K562 (cell line): ENCODE measurements at regions not wholly inside any gene's neighbourhood (a gene's known extent, or its start where the extent isn't known, plus 50 kb on each side); places are given as distances from the start of the nearest gene placed in this dataset.

Experiments
- ATAC-seq: fragments of 200-7000 bp; cut with Tn5 transposase; 3 replicates; pipeline ENCODE4 v1.9.1; 2020; ENCODE audit warnings: moderate library complexity
- BruUV-seq: library from RNA; stranded (reverse); fragments of 400-500 nt; replicated peaks from 2 replicates; lab custom pipeline; 2021; lab: Mats Ljungman, UMichigan
- CTCF ChIA-PET: fragments of 300-600 bp; formaldehyde crosslinking; extraction: SDS; loops from one replicate; lab custom pipeline; 2021; ENCODE audit warnings: low intra/inter-chr PET ratio; lab: Yijun Ruan, JAX
- POLR2A ChIA-PET: fragments of 300-600, 350-650 bp; sonication (Branson Sonifier 250); formaldehyde crosslinking; extraction: SDS; loops from one replicate; lab custom pipeline; 2021; ENCODE audit warnings: antibody characterized with exemption, inconsistent platforms; lab: Yijun Ruan, JAX
- DNase-seq, 4 experiments: peaks; one replicate each; pipeline versions ENCODE4 v3.0.0 to v3.0.0-alpha.2; 2011 to 2018; ENCODE audit warnings: low spot score in 3 of 4, mixed read lengths in 3 of 4; ENCODE audit errors: extremely low read depth in 1 of 4
- FAIRE-seq: peaks from 2 replicates; lab custom pipeline; 2011; peaks lifted over from hg19 to GRCh38; lab: Jason Lieb, UNC
- H2AFZ ChIP-seq: 2 replicates; pipeline ENCODE4 v1.6.0; 2011; ENCODE audit warnings: low read depth, low read length, control low read depth, inconsistent platforms
- H3K27ac ChIP-seq: fragments of 200-600 bp; 3 replicates; pipeline ENCODE4 v1.8.0; 2011; ENCODE audit warnings: low read depth, mild to moderate bottlenecking, control low read depth, inconsistent platforms, low read length, moderate library complexity, mixed read lengths; ENCODE audit errors: extremely low read depth
- H3K27me3 ChIP-seq, 2 experiments: fragments of 300-600 bp in 1 of 2; 2 replicates in 1 of 2; 3 replicates in 1 of 2; pipeline versions ENCODE4 v1.6.0 to v1.8.0; 2011; ENCODE audit warnings: inconsistent platforms in 2 of 2, low read length in 2 of 2, mild to moderate bottlenecking in 1 of 2, mixed read lengths in 1 of 2, moderate library complexity in 1 of 2; ENCODE audit not compliant: control insufficient read depth in 2 of 2, insufficient read depth in 2 of 2
- H3K36me3 ChIP-seq: fragments of 300-600 bp; 3 replicates; pipeline ENCODE4 v1.8.0; 2011; ENCODE audit warnings: mild to moderate bottlenecking, low read length, inconsistent platforms; ENCODE audit not compliant: control insufficient read depth, insufficient read depth
- H3K4me1 ChIP-seq, 2 experiments: fragments of 200-600 bp in 1 of 2; replicated peaks in 1 of 2; 2 replicates in 1 of 2; 3 replicates in 1 of 2; pipeline versions ENCODE4 v1.5.1 to v1.8.0; 2011; ENCODE audit warnings: inconsistent platforms in 2 of 2, low read length in 2 of 2, mild to moderate bottlenecking in 1 of 2, mixed read lengths in 1 of 2, moderate library complexity in 1 of 2; ENCODE audit not compliant: control insufficient read depth in 2 of 2, insufficient read depth in 2 of 2
- H3K4me2 ChIP-seq: 2 replicates; pipeline ENCODE4 v1.6.1; 2011; ENCODE audit warnings: low read length, control low read depth, inconsistent platforms, mixed read lengths; ENCODE audit not compliant: insufficient read depth
- H3K4me3 ChIP-seq: fragments of 200-600 bp; sonication (generic), shearing (Covaris generic); 2 replicates; pipeline ENCODE4 v1.5.1; 2016; ENCODE audit warnings: control low read depth, inconsistent platforms
- H3K79me2 ChIP-seq: fragments of 200-600 bp; 3 replicates; pipeline ENCODE4 v1.8.0; 2011; ENCODE audit warnings: low read length, inconsistent platforms; ENCODE audit not compliant: control insufficient read depth, insufficient read depth
- H3K9ac ChIP-seq, 2 experiments: 2 replicates each; pipeline versions ENCODE4 v1.6.0 to v1.6.1; 2011; ENCODE audit warnings: low read depth in 2 of 2, low read length in 2 of 2, control low read depth in 1 of 2, inconsistent platforms in 1 of 2, mild to moderate bottlenecking in 1 of 2, mixed read lengths in 1 of 2; ENCODE audit not compliant: insufficient read depth in 1 of 2
- H3K9me1 ChIP-seq: one replicate; pipeline ENCODE4 v1.6.0; 2011; ENCODE audit warnings: inconsistent platforms, mild to moderate bottlenecking, low read length, moderate library complexity; ENCODE audit not compliant: control insufficient read depth, insufficient read depth
- H3K9me3 ChIP-seq: replicated peaks from 2 replicates; pipeline ENCODE4 v1.5.1; 2011; ENCODE audit warnings: low read depth, low read length, inconsistent platforms; ENCODE audit not compliant: control insufficient read depth, insufficient read depth
- H4K20me1 ChIP-seq: replicated peaks from 2 replicates; pipeline ENCODE4 v1.6.1; 2011; ENCODE audit warnings: low read length, inconsistent platforms, mixed read lengths; ENCODE audit not compliant: control insufficient read depth, insufficient read depth
- BACH1 ChIP-seq: fragments of 200-800 bp; sonication (Bioruptor generic); IDR thresholded peaks from 2 replicates; pipeline ENCODE4 v1.6.1; 2016; ENCODE audit warnings: missing genetic modification characterization, missing compliant biosample characterization
- BCOR ChIP-seq: fragments of 450-650 bp; IDR thresholded peaks from 2 replicates; pipeline ENCODE4 v1.6.1; 2016
- CC2D1A ChIP-seq: fragments of 450-650 bp; IDR thresholded peaks from 2 replicates; pipeline ENCODE4 v1.6.1; 2017; ENCODE audit warnings: mild to moderate bottlenecking
- CCAR2 ChIP-seq: fragments of 200-400 bp; formaldehyde crosslinking; IDR thresholded peaks from 2 replicates; pipeline ENCODE4 v1.6.1; 2017; ENCODE audit warnings: mild to moderate bottlenecking, low read depth, low read length
- E4F1 ChIP-seq: fragments of 250-450 bp; sonication (Bioruptor Pico); IDR thresholded peaks from 2 replicates; pipeline ENCODE4 v1.5.0; 2021; ENCODE audit warnings: mild to moderate bottlenecking, borderline replicate concordance
- FOXA1 ChIP-seq: fragments of 450-650 bp; IDR thresholded peaks from 2 replicates; pipeline ENCODE4 v1.6.1; 2016; ENCODE audit warnings: mild to moderate bottlenecking, borderline replicate concordance
- HCFC1 ChIP-seq: IDR thresholded peaks from 2 replicates; pipeline ENCODE4 v1.6.1; 2012; ENCODE audit warnings: low read depth, low read length, improper control_type of control experiment
- KDM5B ChIP-seq: fragments of 200-600 bp; sonication (generic); IDR thresholded peaks from 2 replicates; pipeline ENCODE4 v1.6.1; 2012; ENCODE audit warnings: low read depth, mild to moderate bottlenecking, moderate library complexity, low read length, control low read depth, inconsistent platforms; ENCODE audit not compliant: insufficient replicate concordance
- MCM7 ChIP-seq, 2 experiments: fragments of 450-650 bp; IDR thresholded peaks; 2 replicates each; pipeline ENCODE4 v1.6.1; 2016 to 2018
- NCOA4 ChIP-seq: fragments of 450-650 bp; IDR thresholded peaks from 2 replicates; pipeline ENCODE4 v1.6.1; 2018; ENCODE audit warnings: mild to moderate bottlenecking; ENCODE audit not compliant: partially characterized antibody
- NFE2L1 ChIP-seq: fragments of 450-650 bp; IDR thresholded peaks from 2 replicates; pipeline ENCODE4 v1.6.1; 2016; ENCODE audit warnings: missing genetic modification characterization, low read depth, mild to moderate bottlenecking, missing compliant biosample characterization, moderate library complexity, borderline replicate concordance
- SAP30 ChIP-seq: fragments of 200-600 bp; sonication (generic); IDR thresholded peaks from 2 replicates; pipeline ENCODE4 v1.6.1; 2012; ENCODE audit warnings: borderline replicate concordance, low read depth, mild to moderate bottlenecking, moderate library complexity, low read length, control low read depth, inconsistent platforms; ENCODE audit not compliant: insufficient read depth, poor library complexity, severe bottlenecking
- SMARCB1 ChIP-seq: IDR thresholded peaks from 2 replicates; pipeline ENCODE4 v1.6.1; 2011; ENCODE audit warnings: improper control_type of control experiment, low read depth; ENCODE audit not compliant: insufficient read length
- SMARCE1 ChIP-seq: fragments of 450-650 bp; IDR thresholded peaks from 2 replicates; pipeline ENCODE4 v1.7.1; 2016; ENCODE audit warnings: mild to moderate bottlenecking
- ZNF3 ChIP-seq: fragments of 250-450 bp; sonication (Bioruptor Pico); IDR thresholded peaks from 2 replicates; pipeline ENCODE4 v1.5.0; 2021; ENCODE audit warnings: mild to moderate bottlenecking, moderate library complexity
- WGBS: fragments of 100-300 bp; shearing (Covaris generic); methylation state at CpG from one replicate; pipeline ENCODE4 v1.1.6; 2016; ENCODE audit warnings: low coverage, mixed read lengths; ENCODE audit not compliant: insufficient coverage; ENCODE audit errors: missing lambda C conversion rate; 5-methylcytosine and 5-hydroxymethylcytosine counted together
- in situ Hi-C: fragments of 300-500 bp; cut with MboI; formaldehyde crosslinking; loops from 4 replicates; pipeline ENCODE4 v1.15.0; 2018; ENCODE audit warnings: inconsistent platforms, mixed read lengths
- intact Hi-C: fragments of 100-400 bp; cut with micrococcal nuclease; formaldehyde crosslinking; loops from 2 replicates; pipeline ENCODE4 v1.14.2; 2022
- TF ChIP-seq, protein P1 (sequence below): IDR thresholded peaks from 2 replicates; pipeline ENCODE4 v1.6.1; 2016; ENCODE audit warnings: missing genetic modification characterization, missing compliant biosample characterization

GRCh38 chr14:82422230-82422629, 888.6 kb upstream of the SEL1L start:
- no peaks in the 10 kb centered on the region for H3K79me2 ChIP-seq
- ChIA-PET POLR2A (no interaction called here), CTCF (no interaction called here)
- H3K4me1 ChIP-seq = no peaks in the 10 kb centered on the region
- intact Hi-C loops = no loop called here
- H2AFZ ChIP-seq = no peak overlapping the region
- no peak overlapping the region for H3K4me2 ChIP-seq
- H3K27ac ChIP-seq = no peak overlapping the region
- TF ChIP-seq NCOA4 (no peak), BACH1 (tag) (no peak), MCM7 (IDR thresholded peaks at IDR 0.05) (no peak), NFE2L1 (tag) (no peak), FOXA1 (no peak), CCAR2 (no peak), SMARCB1 (no peak), KDM5B (no peak), SMARCE1 (no peak), HCFC1 (no peak), SAP30 (no peak), E4F1 (CRISPR knock-in tag) (no peak), ZNF3 (CRISPR knock-in tag) (no peak), BCOR (no peak), CC2D1A (no peak)
- TF ChIP-seq, protein P1, sequence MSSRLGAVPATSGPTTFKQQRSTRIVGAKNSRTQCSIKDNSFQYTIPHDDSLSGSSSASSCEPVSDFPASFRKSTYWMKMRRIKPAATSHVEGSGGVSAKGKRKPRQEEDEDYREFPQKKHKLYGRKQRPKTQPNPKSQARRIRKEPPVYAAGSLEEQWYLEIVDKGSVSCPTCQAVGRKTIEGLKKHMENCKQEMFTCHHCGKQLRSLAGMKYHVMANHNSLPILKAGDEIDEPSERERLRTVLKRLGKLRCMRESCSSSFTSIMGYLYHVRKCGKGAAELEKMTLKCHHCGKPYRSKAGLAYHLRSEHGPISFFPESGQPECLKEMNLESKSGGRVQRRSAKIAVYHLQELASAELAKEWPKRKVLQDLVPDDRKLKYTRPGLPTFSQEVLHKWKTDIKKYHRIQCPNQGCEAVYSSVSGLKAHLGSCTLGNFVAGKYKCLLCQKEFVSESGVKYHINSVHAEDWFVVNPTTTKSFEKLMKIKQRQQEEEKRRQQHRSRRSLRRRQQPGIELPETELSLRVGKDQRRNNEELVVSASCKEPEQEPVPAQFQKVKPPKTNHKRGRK (tag) = no peak
- TF ChIP-seq, all 486 proteins: peak for 0
- H4K20me1 ChIP-seq = no peaks in the 10 kb centered on the region
- no peaks in the 10 kb centered on the region for H3K9me3 ChIP-seq
- no peaks in the 10 kb centered on the region for H3K9me1 ChIP-seq
- DNase-seq (no peak), FAIRE-seq (no peak), ATAC-seq (no peak)
- H3K36me3 ChIP-seq = no peaks in the 10 kb centered on the region
- no peak overlapping the region for H3K9ac ChIP-seq
- no peaks in the 10 kb centered on the region for H3K27me3 ChIP-seq
- in situ Hi-C loops = no loop called here
- H3K4me3 ChIP-seq = no peak overlapping the region
- BruUV-seq = no TSS peak
- 0% methylated on average over 1 of the region's 1 CpG for WGBS
